Spleen (tissue), 7 donors: ENCODE measurements at regions not wholly inside any gene's neighbourhood (a gene's known extent, or its start where the extent isn't known, plus 50 kb on each side); places are given as distances from the start of the nearest gene placed in this dataset.

Experiments
- CTCF ChIP-seq, 11 experiments: fragments of 200-600 bp in 7 of 11; fragments of 450-650 bp in 4 of 11; sonication (generic) in 4 of 11; IDR thresholded peaks in 8 of 11; conservative IDR thresholded peaks in 3 of 11; 1 replicate in 7 of 11; 2 replicates in 4 of 11; pipeline versions ENCODE4 v1.4.0 to v1.8.0; 2016 to 2021; ENCODE audit warnings: antibody characterized with exemption in 11 of 11, inconsistent platforms in 4 of 11, mild to moderate bottlenecking in 1 of 11
- POLR2A ChIP-seq, 3 donors: fragments of 450-650 bp; IDR thresholded peaks; one replicate each; pipeline ENCODE4 v1.5.1; 2017; ENCODE audit warnings: antibody characterized with exemption in 3 of 3, mild to moderate bottlenecking in 1 of 3
- POLR2AphosphoS5 ChIP-seq, 3 donors: sonication (generic); formaldehyde crosslinking; IDR thresholded peaks; one replicate each; pipeline ENCODE4 v1.5.1; 2017; ENCODE audit warnings: antibody characterized with exemption in 3 of 3
- donor health status: DM: no; HTN: no; CAD: no; lungs with moderate emphysema.
- donor health status: DM: no; HTN: no; CAD: no.
- donor health status: DM: no; HTN: no; CAD: no.

DNA sequence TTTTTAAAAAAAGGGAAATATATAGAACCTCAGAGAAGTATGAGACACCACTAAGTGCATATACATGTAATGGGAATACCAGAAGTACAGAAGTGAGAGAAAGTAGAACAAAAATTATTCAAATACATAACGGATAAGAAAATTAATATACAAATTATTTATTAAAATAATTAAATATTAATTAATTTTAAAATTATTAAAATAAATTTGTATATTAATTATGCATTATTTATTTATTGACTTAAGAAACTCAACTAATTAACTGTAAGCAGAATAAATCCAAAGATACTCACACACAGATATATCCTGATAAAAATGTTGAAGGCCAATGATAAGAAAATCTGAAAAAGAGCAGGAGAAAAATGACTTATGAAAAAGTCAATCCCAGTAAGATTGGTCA, 1333.5 kb upstream of the CELF2 start:
- TF ChIP-seq CTCF (IDR thresholded peaks at IDR 0.05 in 8 of 11, conservative IDR thresholded peaks at IDR 0.05 in 3 of 11) (no peak), POLR2A (IDR thresholded peaks at IDR 0.05) (no peak), POLR2AphosphoS5 (IDR thresholded peaks at IDR 0.05) (no peak)
